NB4 (cell line): ENCODE measurements at regions not wholly inside any gene's neighbourhood (a gene's known extent, or its start where the extent isn't known, plus 50 kb on each side); places are given as distances from the start of the nearest gene placed in this dataset.

Experiments
- CTCF ChIP-seq: IDR thresholded peaks from one replicate; pipeline ENCODE4 v1.5.1; 2012; ENCODE audit warnings: low read depth, low read length
- MAX ChIP-seq: IDR thresholded peaks from 2 replicates; pipeline ENCODE4 v1.6.1; 2011; ENCODE audit warnings: low read depth, low read length
- POLR2A ChIP-seq: IDR thresholded peaks from 2 replicates; pipeline ENCODE4 v1.6.1; 2011; ENCODE audit warnings: mild to moderate bottlenecking; ENCODE audit not compliant: insufficient read length; ENCODE audit errors: extremely low read depth

GRCh38 chr3:5784690-5785089, 597.2 kb downstream of the EDEM1 start:
- no peak for TF ChIP-seq CTCF
- TF ChIP-seq POLR2A: no peak
- no peak for TF ChIP-seq MAX
